HG03159 (cell line): ENCODE measurements at regions not wholly inside any gene's neighbourhood (a gene's known extent, or its start where the extent isn't known, plus 50 kb on each side); places are given as distances from the start of the nearest gene placed in this dataset.
"Not testable (repeated sequence)": the region's sequence is repeated elsewhere in the genome, so short reads cannot be mapped to it uniquely, and the experiment has no call there.

ENCODE experiments used
- ATAC-seq: cut with Tn5 transposase; IDR thresholded peaks from one replicate; pipeline ENCODE4 v1.9.1; 2021; ENCODE audit warnings: mild to moderate bottlenecking, moderate library complexity; ENCODE audit not compliant: unreplicated experiment

GRCh38 chr7:69283421-69283820 lies 314.9 kb upstream of the AUTS2 start:
- ATAC-seq = no peak

DNA sequence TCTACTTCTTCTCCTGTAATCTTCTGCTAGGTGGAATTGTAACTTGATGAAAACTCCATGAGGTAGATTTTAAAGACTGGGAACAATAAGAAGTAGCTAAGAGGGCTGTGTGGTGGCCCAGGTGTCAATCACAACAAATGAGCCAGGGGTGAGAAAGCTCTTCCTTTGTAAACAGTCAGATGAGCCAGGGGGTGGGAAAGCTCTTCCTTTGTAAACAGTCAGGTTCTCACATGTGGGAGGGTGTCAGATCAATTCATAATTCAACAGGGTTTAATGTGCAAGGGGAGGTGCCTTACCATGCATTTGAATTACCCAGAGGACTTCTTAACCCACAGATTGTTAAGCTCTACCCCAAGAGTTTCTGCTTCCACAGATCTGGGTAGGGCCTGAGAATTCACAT lies 312.4 kb upstream of the AUTS2 start:
- ATAC-seq = no peak

- no peak for ATAC-seq
These were observed 302.3 kb upstream of the AUTS2 start for GRCh38 chr7:69295977-69296376.

- no peak for ATAC-seq
These were observed 297.0 kb upstream of the AUTS2 start for GRCh38 chr7:69301253-69301652.

- ATAC-seq = no peak
These were observed 288.7 kb upstream of the AUTS2 start for GRCh38 chr7:69309601-69310000.

GRCh38 chr7:69311489-69311888 lies 286.8 kb upstream of the AUTS2 start:
- no peak for ATAC-seq

GRCh38 chr7:69313852-69314251 lies 284.4 kb upstream of the AUTS2 start:
- ATAC-seq = not testable (repeated sequence)

GRCh38 chr7:69318794-69319193 lies 279.5 kb upstream of the AUTS2 start:
- no peak for ATAC-seq

GRCh38 chr7:69328516-69328915 lies 269.8 kb upstream of the AUTS2 start:
- no peak for ATAC-seq

DNA sequence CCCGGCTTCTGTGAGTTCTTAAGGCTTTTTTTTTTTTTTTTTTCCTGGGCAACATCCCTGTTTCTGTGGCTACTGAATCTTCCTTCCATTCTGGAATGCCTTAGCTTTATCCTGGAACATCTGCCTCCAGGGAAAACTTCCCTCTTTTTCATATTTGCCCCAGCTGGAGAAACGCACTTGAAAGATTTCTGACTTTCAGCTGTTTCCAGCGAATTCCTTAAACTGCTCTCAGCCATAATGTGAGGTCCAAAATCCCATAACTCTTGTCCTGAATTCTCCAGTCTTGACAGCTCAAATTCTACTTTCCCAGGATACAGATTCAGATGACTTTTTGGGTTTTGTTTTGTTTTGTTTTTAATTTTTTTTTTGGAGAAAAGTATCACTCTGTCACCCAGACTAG lies 263.6 kb upstream of the AUTS2 start:
- no peak for ATAC-seq

- ATAC-seq = no peak
These were observed 262.9 kb upstream of the AUTS2 start for GRCh38 chr7:69335331-69335730.

GRCh38 chr7:69336976-69337375 lies 261.3 kb upstream of the AUTS2 start:
- ATAC-seq = no peak

- no peak for ATAC-seq
These were observed 260.1 kb upstream of the AUTS2 start for GRCh38 chr7:69338144-69338543.

DNA sequence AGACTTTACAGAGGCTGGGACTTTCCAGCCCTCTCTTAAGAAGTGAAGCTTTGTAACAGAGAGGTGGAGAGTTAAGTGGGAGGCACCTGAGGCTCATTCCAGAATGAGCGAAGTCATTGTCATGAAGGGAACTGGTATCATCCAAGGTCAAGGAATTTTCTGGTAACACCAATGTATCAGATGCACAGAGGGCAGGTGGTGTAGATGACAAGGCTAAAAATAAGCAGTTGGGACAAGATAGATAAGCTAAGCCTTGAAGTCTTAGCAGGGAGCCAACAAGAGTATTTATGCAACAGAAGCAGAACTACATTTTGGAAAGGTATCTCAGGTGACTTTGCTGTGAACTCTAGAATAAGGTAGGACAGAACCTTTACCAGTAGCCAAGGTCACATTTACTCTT lies 257.0 kb upstream of the AUTS2 start:
- ATAC-seq = no peak

DNA sequence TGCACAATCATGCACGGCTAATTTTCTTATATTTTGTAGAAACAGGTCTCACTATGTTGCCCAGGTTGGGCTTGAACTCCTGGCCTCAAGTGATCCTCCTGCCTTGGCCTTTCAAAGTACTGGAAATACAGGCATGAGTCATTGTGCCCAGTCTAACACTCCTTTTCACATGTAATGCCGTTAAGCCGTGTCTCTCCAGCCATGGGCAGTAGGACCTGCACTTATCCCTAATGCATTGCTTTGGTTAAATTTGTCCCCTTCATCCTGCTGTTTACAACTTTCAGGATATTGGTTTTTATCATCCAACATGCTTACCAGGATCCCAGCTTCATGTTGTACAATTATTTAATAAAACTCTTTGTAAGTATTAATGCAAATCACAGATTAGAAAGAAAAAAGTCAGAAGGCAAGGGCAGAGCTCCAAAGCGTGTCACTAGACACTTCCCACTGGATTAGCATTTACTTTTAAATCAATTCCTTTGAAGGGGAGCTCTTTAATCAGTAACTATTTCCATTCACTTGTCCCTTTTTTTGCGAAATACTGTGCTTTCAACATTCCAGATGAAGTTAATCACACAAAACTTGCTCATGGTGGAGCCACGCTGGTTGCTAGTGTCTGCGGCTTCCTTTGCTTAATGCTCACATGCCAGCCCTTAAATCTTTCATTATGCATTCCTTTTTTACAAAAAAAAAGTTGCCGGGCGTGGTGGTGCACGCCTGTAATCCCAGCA lies 256.0 kb upstream of the AUTS2 start:
- ATAC-seq = no peak

DNA sequence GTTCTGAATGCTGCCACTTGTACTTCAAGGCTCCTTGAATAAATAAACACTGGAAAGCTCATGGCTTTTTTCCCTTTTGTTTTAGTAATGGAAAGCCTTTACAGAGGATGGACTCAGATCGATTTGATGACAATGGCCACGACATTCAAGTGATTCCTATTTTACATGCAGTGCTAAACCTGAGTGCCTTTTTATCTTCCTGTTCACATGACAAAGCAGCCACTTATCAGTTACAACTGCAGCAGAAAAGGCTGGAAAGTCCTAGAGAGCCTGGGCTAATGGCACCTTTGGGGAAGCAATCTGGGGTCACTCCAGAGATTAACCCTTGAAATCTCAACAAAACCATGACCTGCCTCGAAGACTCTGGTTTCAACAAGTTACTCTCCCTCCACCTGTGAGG lies 249.0 kb upstream of the AUTS2 start:
- ATAC-seq = no peak

GRCh38 chr7:69358163-69358821 lies 240.0 kb upstream of the AUTS2 start:
- no peak for ATAC-seq

- no peak for ATAC-seq
These were observed 239.1 kb upstream of the AUTS2 start for GRCh38 chr7:69359003-69359700.

DNA sequence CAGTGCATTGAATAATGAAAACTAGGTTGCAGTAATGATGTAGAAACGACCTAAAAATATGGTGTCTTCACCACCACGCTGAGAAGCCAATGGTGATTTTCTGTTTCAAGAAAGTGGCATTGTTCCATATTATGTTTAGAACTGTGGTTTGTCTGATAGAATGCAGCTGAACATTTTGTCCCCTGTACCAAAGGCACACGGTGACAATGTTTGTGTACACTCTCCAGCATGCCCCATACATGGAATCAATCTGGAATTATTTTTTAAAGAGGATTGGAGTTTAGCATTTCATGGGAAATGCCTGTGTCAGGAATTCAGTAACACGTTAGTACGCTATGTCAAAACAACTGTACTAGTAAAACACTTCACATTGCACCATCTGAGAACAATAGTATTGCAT lies 237.4 kb upstream of the AUTS2 start:
- no peak for ATAC-seq

- no peak for ATAC-seq
These were observed 235.1 kb upstream of the AUTS2 start for GRCh38 chr7:69363136-69363535.

GRCh38 chr7:69364813-69365643 lies 233.2 kb upstream of the AUTS2 start:
- no peak for ATAC-seq
